Effector memory CD8-positive, alpha-beta T cell (primary cell): ENCODE measurements at regions not wholly inside any gene's neighbourhood (a gene's known extent, or its start where the extent isn't known, plus 50 kb on each side); places are given as distances from the start of the nearest gene placed in this dataset.
"Not testable (repeated sequence)": the region's sequence is repeated elsewhere in the genome, so short reads cannot be mapped to it uniquely, and the experiment has no call there.

Experiments used
- ATAC-seq: fragments of 150-1000 bp; cut with Tn5 transposase; replicated peaks from 2 replicates; pipeline ENCODE4 v1.10.0; 2021; ENCODE audit warnings: mild to moderate bottlenecking, moderate library complexity
- DNase-seq, 3 experiments: peaks; one replicate each; pipeline ENCODE4 v3.0.0; 2021
- H3K27ac Mint-ChIP-seq, 2 donors: one replicate each; pipeline ENCODE4 v1.8.0; 2022; ENCODE audit warnings: mild to moderate bottlenecking in 2 of 2, mixed read lengths in 2 of 2, moderate library complexity in 2 of 2
- H3K27me3 Mint-ChIP-seq, 2 donors: one replicate each; pipeline ENCODE4 v1.8.0; 2022; ENCODE audit warnings: mixed read lengths in 2 of 2
- H3K36me3 Mint-ChIP-seq: one replicate; pipeline ENCODE4 v1.8.0; 2022; ENCODE audit warnings: mild to moderate bottlenecking, moderate library complexity, mixed read lengths; ENCODE audit not compliant: insufficient read depth
- H3K4me1 Mint-ChIP-seq, 2 donors: one replicate each; pipeline ENCODE4 v1.8.0; 2022; ENCODE audit warnings: low read depth in 2 of 2, mixed read lengths in 2 of 2
- H3K4me3 Mint-ChIP-seq, 2 donors: one replicate each; pipeline ENCODE4 v1.8.0; 2022; ENCODE audit warnings: mild to moderate bottlenecking in 2 of 2, mixed read lengths in 2 of 2, moderate library complexity in 2 of 2
- H3K9me3 Mint-ChIP-seq, 2 donors: one replicate each; pipeline ENCODE4 v1.8.0; 2022; ENCODE audit warnings: mixed read lengths in 2 of 2

DNA sequence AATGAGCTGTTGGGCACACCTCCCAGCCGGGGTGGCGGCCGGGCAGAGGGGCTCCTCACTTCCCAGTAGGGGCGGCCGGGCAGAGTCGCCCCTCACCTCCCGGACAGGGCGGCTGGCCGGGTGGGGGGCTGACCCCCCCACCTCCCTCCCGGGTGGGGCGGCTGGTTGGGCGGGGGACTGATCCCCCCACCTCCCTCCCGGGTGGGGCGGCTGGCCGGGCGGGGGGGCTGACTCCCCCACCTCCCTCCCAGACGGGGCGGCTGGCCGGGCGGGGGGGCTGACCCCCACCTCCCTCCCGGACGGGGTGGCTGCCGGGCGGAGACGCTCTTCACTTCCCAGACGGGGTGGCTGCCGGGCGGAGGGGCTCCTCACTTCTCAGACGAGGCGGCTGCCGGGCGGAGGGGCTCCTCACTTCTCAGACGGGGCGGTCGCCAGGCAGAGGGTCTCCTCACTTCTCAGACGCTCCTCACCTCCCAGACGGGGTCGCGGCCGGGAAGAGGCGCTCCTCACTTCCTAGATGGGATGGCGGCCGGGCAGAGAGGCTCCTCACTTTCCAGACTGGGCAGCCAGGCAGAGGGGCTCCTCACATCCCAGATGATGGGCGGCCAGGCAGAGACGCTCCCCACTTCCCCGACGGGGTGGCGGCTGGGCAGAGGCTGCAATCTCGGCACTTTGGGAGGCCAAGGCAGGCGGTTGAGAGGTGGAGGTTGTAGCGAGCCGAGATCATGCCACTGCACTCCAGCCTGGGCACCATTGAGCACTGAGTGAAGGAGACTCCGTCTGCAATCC is 75.4 kb downstream of the LAT start:
- not testable (repeated sequence) for H3K9me3 Mint-ChIP-seq, H3K4me1 Mint-ChIP-seq, H3K27me3 Mint-ChIP-seq, DNase-seq, H3K36me3 Mint-ChIP-seq, ATAC-seq, H3K27ac Mint-ChIP-seq, H3K4me3 Mint-ChIP-seq

DNA sequence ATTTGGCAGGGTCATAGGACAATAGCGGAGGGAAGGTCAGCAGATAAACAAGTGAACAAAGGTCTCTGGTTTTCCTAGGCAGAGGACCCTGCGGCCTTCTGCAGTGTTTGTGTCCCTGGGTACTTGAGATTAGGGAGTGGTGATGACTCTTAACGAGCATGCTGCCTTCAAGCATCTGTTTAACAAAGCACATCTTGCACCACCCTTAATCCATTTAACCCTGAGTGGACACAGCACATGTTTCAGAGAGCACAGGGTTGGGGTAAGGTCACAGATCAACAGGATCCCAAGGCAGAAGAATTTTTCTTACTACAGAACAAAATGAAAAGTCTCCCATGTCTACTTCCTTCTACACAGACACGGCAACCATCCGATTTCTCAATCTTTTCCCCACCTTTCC is 74.7 kb downstream of the LAT start:
- not testable (repeated sequence) for ATAC-seq, DNase-seq, H3K9me3 Mint-ChIP-seq

More for the DNA sequence above, 74.7 kb downstream of the LAT start:
- not testable (repeated sequence) for H3K4me1 Mint-ChIP-seq, H3K27me3 Mint-ChIP-seq, H3K27ac Mint-ChIP-seq, H3K36me3 Mint-ChIP-seq, H3K4me3 Mint-ChIP-seq
